ENCODE measurements at regions not wholly inside any gene's neighbourhood (a gene's known extent, or its start where the extent isn't known, plus 50 kb on each side); places are given as distances from the start of the nearest gene placed in this dataset.

GRCh38 chr15:98080791-98081190 is 120.3 kb downstream of the ARRDC4 start:
- TF ChIP-seq POLR2A (IDR thresholded peaks at IDR 0.05; ENCODE audit: borderline replicate concordance, extremely low read depth, insufficient read depth, insufficient read length) (no peak), ATF3 (IDR thresholded peaks at IDR 0.05) (no peak), CTCF (IDR thresholded peaks at IDR 0.05 in 2 of 3, conservative IDR thresholded peaks at IDR 0.05 in 1 of 3; ENCODE audit: borderline replicate concordance in 1 of 3, insufficient read depth in 1 of 3, low read depth in 2 of 3, low read length in 2 of 3) (no peak), RAD21 (IDR thresholded peaks at IDR 0.05; ENCODE audit: low read depth) (no peak), ELF1 (IDR thresholded peaks at IDR 0.05; ENCODE audit: borderline replicate concordance, low read depth) (no peak), EZH2 (IDR thresholded peaks at IDR 0.05) (no peak), POLR2AphosphoS5 (IDR thresholded peaks at IDR 0.05; ENCODE audit: low read depth, low read length) (no peak), ZNF274 (IDR thresholded peaks at IDR 0.05; ENCODE audit: low read depth, low read length) (no peak), TCF7L2 (IDR thresholded peaks at IDR 0.05; ENCODE audit: borderline replicate concordance, extremely low read depth, insufficient read depth, insufficient read length) (no peak), EZH2phosphoT487 (IDR thresholded peaks at IDR 0.05; ENCODE audit: borderline replicate concordance) (no peak), MAX (IDR thresholded peaks at IDR 0.05) (no peak), SIN3A (IDR thresholded peaks at IDR 0.05; ENCODE audit: low read depth) (no peak)
